ENCODE measurements at regions not wholly inside any gene's neighbourhood (a gene's known extent, or its start where the extent isn't known, plus 50 kb on each side); places are given as distances from the start of the nearest gene placed in this dataset.
A peak's percentile ranks its signal among the peaks of the same experiment; 100 is the strongest.

- Histone ChIP-seq H3K27me3 (ENCODE audit: insufficient read depth, low read length) (no peaks in the 10 kb centered on the region), H3K36me3 (ENCODE audit: insufficient read depth, low read length) (no peaks in the 10 kb centered on the region), H2AFZ (ENCODE audit: low read length, unreplicated experiment) (no peak overlapping the region), H3K27ac (ENCODE audit: low read depth, low read length) (peak overlapping the region; percentile 84), H3K79me2 (ENCODE audit: control insufficient read depth, insufficient read depth, low read length, unreplicated experiment) (no peaks in the 10 kb centered on the region), H3K4me3 (ENCODE audit: low read depth, low read length) (peak overlapping the region; percentile 18; the same call in 1 of the 2 replicates), H3K4me1 (ENCODE audit: control insufficient read depth, insufficient read depth, low read length, unreplicated experiment) (peaks cover 58% of the 10 kb centered on the region)
Measured at GRCh38 chr10:33114451-33114952, 156.5 kb upstream of the ITGB1 start.

GRCh38 chr10:33113466-33113865 is 155.4 kb upstream of the ITGB1 start:
- H3K4me1 ChIP-seq (ENCODE audit: control insufficient read depth, insufficient read depth, low read length, unreplicated experiment): peaks cover 58% of the 10 kb centered on the region
- no peaks in the 10 kb centered on the region for H3K79me2 ChIP-seq (ENCODE audit: control insufficient read depth, insufficient read depth, low read length, unreplicated experiment)

GRCh38 chr10:33112831-33113455 is 154.9 kb upstream of the ITGB1 start:
- H3K79me2 ChIP-seq (ENCODE audit: control insufficient read depth, insufficient read depth, low read length, unreplicated experiment): no peaks in the 10 kb centered on the region
- peak overlapping the region; percentile 74 for H2AFZ ChIP-seq (ENCODE audit: low read length, unreplicated experiment)
- H3K36me3 ChIP-seq (ENCODE audit: insufficient read depth, low read length): no peaks in the 10 kb centered on the region
- H3K27me3 ChIP-seq (ENCODE audit: insufficient read depth, low read length): no peaks in the 10 kb centered on the region
- H3K27ac ChIP-seq (ENCODE audit: low read depth, low read length): peak overlapping the region; percentile 84
- H3K4me3 ChIP-seq (ENCODE audit: low read depth, low read length): peak overlapping the region; percentile 44
- H3K4me1 ChIP-seq (ENCODE audit: control insufficient read depth, insufficient read depth, low read length, unreplicated experiment): peaks cover 58% of the 10 kb centered on the region

More at GRCh38 chr10:33113466-33113865, 155.4 kb upstream of the ITGB1 start:
- peak overlapping the region; percentile 44 for H3K4me3 ChIP-seq (ENCODE audit: low read depth, low read length)
- no peaks in the 10 kb centered on the region for H3K36me3 ChIP-seq (ENCODE audit: insufficient read depth, low read length)
- H3K27me3 ChIP-seq (ENCODE audit: insufficient read depth, low read length): no peaks in the 10 kb centered on the region
- peak overlapping the region; percentile 74 for H2AFZ ChIP-seq (ENCODE audit: low read length, unreplicated experiment)
- peak overlapping the region; percentile 84 for H3K27ac ChIP-seq (ENCODE audit: low read depth, low read length)

DNA sequence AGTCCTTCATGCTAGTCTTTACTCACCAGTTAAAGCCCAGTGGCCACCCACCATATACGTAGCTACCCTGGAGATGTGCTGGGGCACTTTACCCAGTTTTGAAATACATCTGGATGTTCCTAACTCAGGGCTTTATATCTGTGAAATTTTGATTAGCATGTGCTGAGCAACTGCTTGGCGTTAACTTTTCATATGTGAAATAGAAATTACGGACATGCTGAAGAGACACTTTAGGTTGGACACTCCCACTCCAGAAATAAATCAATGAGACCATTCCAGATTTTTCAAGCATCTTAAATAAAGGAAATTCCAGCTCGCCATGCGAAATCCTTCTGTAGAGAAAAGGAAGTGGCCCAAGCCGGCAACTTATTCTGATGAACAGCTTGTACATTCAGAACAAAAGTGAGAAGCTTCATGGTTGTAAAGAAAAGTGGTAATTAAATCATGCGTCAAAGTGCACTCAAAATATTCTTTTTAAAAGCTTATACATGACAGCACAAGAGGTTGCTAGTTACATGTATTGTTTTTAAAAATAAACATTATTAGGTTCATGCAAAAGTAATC is 153.5 kb upstream of the ITGB1 start:
- Histone ChIP-seq H3K27me3 (ENCODE audit: insufficient read depth, low read length) (no peaks in the 10 kb centered on the region), H3K79me2 (ENCODE audit: control insufficient read depth, insufficient read depth, low read length, unreplicated experiment) (no peaks in the 10 kb centered on the region), H3K4me1 (ENCODE audit: control insufficient read depth, insufficient read depth, low read length, unreplicated experiment) (peaks cover 47% of the 10 kb centered on the region), H3K36me3 (ENCODE audit: insufficient read depth, low read length) (no peaks in the 10 kb centered on the region), H2AFZ (ENCODE audit: low read length, unreplicated experiment) (no peak overlapping the region), H3K4me3 (ENCODE audit: low read depth, low read length) (no peak overlapping the region), H3K27ac (ENCODE audit: low read depth, low read length) (no peak overlapping the region)

DNA sequence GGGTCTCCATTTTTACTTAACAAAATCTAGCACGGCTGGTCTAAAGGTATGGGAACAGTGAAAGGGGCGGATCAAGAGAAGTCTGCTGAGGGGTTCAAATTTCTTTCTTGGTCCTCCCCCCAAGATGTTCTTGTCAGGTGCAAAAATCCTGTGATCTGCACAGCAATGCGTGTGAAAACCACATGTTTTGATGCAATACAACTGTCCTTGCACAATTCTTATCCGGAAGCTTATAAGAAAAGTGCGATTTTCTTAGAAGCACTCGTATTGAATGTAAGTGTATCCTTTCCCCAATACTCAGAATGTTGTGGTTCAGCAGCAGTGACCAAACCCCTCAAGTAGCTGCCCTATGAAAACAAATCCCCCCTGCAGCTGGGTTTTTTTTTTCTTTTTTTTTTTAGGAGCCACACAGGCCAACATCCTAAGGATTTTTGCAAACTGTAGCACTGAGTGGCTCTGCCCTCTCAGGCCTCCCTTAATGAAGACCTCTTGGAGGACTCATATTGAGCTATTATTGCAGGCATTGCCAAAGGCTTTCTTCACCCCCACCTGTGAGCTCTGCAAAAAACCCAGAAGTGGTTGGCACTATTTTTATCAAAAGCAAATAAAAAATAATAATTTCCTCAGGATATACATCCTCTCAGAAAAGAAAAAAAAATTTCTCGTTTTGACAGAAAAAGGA is 151.9 kb upstream of the ITGB1 start:
- Histone ChIP-seq H3K79me2 (ENCODE audit: control insufficient read depth, insufficient read depth, low read length, unreplicated experiment) (no peaks in the 10 kb centered on the region), H2AFZ (ENCODE audit: low read length, unreplicated experiment) (no peak overlapping the region), H3K4me3 (ENCODE audit: low read depth, low read length) (no peak overlapping the region), H3K36me3 (ENCODE audit: insufficient read depth, low read length) (no peaks in the 10 kb centered on the region), H3K27ac (ENCODE audit: low read depth, low read length) (no peak overlapping the region), H3K27me3 (ENCODE audit: insufficient read depth, low read length) (no peaks in the 10 kb centered on the region), H3K4me1 (ENCODE audit: control insufficient read depth, insufficient read depth, low read length, unreplicated experiment) (peaks cover 30% of the 10 kb centered on the region)

- H3K27me3 ChIP-seq (ENCODE audit: insufficient read depth, low read length): no peaks in the 10 kb centered on the region
- H3K4me3 ChIP-seq (ENCODE audit: low read depth, low read length): no peak overlapping the region
- H3K79me2 ChIP-seq (ENCODE audit: control insufficient read depth, insufficient read depth, low read length, unreplicated experiment): no peaks in the 10 kb centered on the region
- no peaks in the 10 kb centered on the region for H3K36me3 ChIP-seq (ENCODE audit: insufficient read depth, low read length)
- H2AFZ ChIP-seq (ENCODE audit: low read length, unreplicated experiment): no peak overlapping the region
- H3K4me1 ChIP-seq (ENCODE audit: control insufficient read depth, insufficient read depth, low read length, unreplicated experiment): peaks cover 25% of the 10 kb centered on the region
- no peak overlapping the region for H3K27ac ChIP-seq (ENCODE audit: low read depth, low read length)
Measured at GRCh38 chr10:33109384-33109783, 151.4 kb upstream of the ITGB1 start.

GRCh38 chr10:33107953-33108352 is 149.9 kb upstream of the ITGB1 start:
- Histone ChIP-seq H3K4me1 (ENCODE audit: control insufficient read depth, insufficient read depth, low read length, unreplicated experiment) (peaks cover 11% of the 10 kb centered on the region), H3K79me2 (ENCODE audit: control insufficient read depth, insufficient read depth, low read length, unreplicated experiment) (no peaks in the 10 kb centered on the region), H3K4me3 (ENCODE audit: low read depth, low read length) (no peak overlapping the region), H3K27ac (ENCODE audit: low read depth, low read length) (no peak overlapping the region), H2AFZ (ENCODE audit: low read length, unreplicated experiment) (no peak overlapping the region), H3K36me3 (ENCODE audit: insufficient read depth, low read length) (no peaks in the 10 kb centered on the region), H3K27me3 (ENCODE audit: insufficient read depth, low read length) (no peaks in the 10 kb centered on the region)

DNA sequence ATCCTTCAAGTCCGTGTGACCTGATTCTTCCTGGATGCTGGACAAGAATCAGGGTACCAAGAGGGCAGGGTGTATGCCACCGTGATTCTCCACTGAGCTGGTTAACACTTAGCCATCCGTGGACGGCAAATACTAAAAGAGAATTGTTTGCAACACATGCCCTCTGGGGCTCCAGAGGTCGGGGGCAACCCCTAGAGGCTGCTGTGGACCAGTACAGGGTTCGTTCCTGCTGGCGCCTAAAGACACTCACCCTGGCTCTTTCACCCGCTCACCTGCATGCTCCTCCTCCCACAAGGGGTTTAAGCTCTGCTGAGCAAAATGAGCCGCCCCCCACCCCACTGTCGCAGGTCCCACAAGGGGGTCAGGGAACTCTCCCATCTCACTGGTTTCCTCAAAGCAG is 148.7 kb upstream of the ITGB1 start:
- Histone ChIP-seq H3K27ac (ENCODE audit: low read depth, low read length) (no peak overlapping the region), H3K4me3 (ENCODE audit: low read depth, low read length) (no peak overlapping the region), H3K36me3 (ENCODE audit: insufficient read depth, low read length) (no peaks in the 10 kb centered on the region), H3K4me1 (ENCODE audit: control insufficient read depth, insufficient read depth, low read length, unreplicated experiment) (peaks cover 2% of the 10 kb centered on the region), H3K27me3 (ENCODE audit: insufficient read depth, low read length) (no peaks in the 10 kb centered on the region), H3K79me2 (ENCODE audit: control insufficient read depth, insufficient read depth, low read length, unreplicated experiment) (no peaks in the 10 kb centered on the region), H2AFZ (ENCODE audit: low read length, unreplicated experiment) (no peak overlapping the region)

DNA sequence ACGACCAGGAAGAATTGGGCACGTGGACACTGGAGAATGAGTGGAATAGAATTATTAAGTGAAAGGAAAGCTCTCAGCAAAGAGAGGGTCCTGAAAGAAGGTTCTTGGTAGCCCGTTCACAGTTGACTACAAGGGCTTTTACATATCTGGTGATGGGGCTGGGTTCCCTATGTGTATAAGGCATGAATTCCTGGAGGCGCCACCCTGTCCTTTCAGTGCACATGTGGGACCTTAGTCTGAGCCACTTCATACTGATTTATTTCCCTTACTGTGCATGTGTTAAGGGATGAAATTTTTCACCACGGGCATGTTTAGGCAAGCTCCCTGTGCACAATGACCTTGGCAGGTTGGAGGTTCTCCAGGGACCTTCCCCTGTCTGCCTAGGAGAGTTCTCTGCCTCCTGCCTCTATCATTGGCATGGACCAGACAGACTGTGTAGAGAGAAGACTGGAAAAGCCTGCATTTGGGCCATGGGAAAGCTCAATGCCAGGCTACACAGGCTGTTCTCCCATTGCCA is 145.9 kb upstream of the ITGB1 start:
- H3K36me3 ChIP-seq (ENCODE audit: insufficient read depth, low read length): no peaks in the 10 kb centered on the region
- no peak overlapping the region for H3K4me3 ChIP-seq (ENCODE audit: low read depth, low read length)
- H3K4me1 ChIP-seq (ENCODE audit: control insufficient read depth, insufficient read depth, low read length, unreplicated experiment): no peaks in the 10 kb centered on the region
- H3K79me2 ChIP-seq (ENCODE audit: control insufficient read depth, insufficient read depth, low read length, unreplicated experiment): no peaks in the 10 kb centered on the region
- no peaks in the 10 kb centered on the region for H3K27me3 ChIP-seq (ENCODE audit: insufficient read depth, low read length)
- no peak overlapping the region for H2AFZ ChIP-seq (ENCODE audit: low read length, unreplicated experiment)
- no peak overlapping the region for H3K27ac ChIP-seq (ENCODE audit: low read depth, low read length)

DNA sequence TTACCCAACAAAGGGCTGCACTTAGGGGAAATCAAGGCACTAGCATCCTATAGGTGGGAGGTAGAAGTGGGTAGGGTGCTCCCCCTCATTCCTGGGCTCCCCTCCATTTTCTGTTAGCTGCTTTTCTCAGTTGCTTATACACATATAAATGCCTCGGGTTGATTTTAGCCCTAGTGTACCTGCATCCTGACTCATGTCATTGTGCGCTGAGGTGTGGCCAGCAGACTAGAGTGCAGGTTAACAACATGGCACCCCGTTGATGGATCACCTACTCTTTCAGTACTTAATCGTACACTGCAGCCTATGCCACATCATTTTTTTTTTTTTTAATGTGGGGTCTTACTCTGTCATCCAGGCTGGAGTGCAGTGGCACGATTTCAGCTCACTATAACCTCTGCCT is 144.0 kb upstream of the ITGB1 start:
- Histone ChIP-seq H3K4me1 (ENCODE audit: control insufficient read depth, insufficient read depth, low read length, unreplicated experiment) (no peaks in the 10 kb centered on the region), H3K27ac (ENCODE audit: low read depth, low read length) (no peak overlapping the region), H3K4me3 (ENCODE audit: low read depth, low read length) (no peak overlapping the region), H3K36me3 (ENCODE audit: insufficient read depth, low read length) (no peaks in the 10 kb centered on the region), H3K79me2 (ENCODE audit: control insufficient read depth, insufficient read depth, low read length, unreplicated experiment) (no peaks in the 10 kb centered on the region), H3K27me3 (ENCODE audit: insufficient read depth, low read length) (no peaks in the 10 kb centered on the region), H2AFZ (ENCODE audit: low read length, unreplicated experiment) (no peak overlapping the region)

Measured in ACC112 (cell line).